ENCODE measurements at regions not wholly inside any gene's neighbourhood (a gene's known extent, or its start where the extent isn't known, plus 50 kb on each side); places are given as distances from the start of the nearest gene placed in this dataset.

GRCh38 chr2:51409920-51410319 is 378.0 kb upstream of the NRXN1 start:
- no peaks in the 10 kb centered on the region for H3K4me1 Mint-ChIP-seq (ENCODE audit: unreplicated experiment)
- no peak overlapping the region for H3K27ac Mint-ChIP-seq (ENCODE audit: unreplicated experiment)
- peaks cover 3% of the 10 kb centered on the region for H3K27me3 Mint-ChIP-seq (ENCODE audit: unreplicated experiment)
- no peak for DNase-seq (ENCODE audit: extremely low spot score, unreplicated experiment)
- H3K4me3 Mint-ChIP-seq (ENCODE audit: unreplicated experiment), result no peak overlapping the region
- no peak for TF ChIP-seq CTCF (IDR thresholded peaks at IDR 0.05)
- H3K36me3 Mint-ChIP-seq (ENCODE audit: unreplicated experiment), result no peaks in the 10 kb centered on the region
- peaks cover 6% of the 10 kb centered on the region for H3K9me3 Mint-ChIP-seq (ENCODE audit: unreplicated experiment)

GRCh38 chr2:51404226-51404625 is 372.3 kb upstream of the NRXN1 start:
- Mint-ChIP-seq H3K27ac (ENCODE audit: unreplicated experiment) (no peak overlapping the region), H3K4me3 (ENCODE audit: unreplicated experiment) (no peak overlapping the region), H3K36me3 (ENCODE audit: unreplicated experiment) (no peaks in the 10 kb centered on the region), H3K27me3 (ENCODE audit: unreplicated experiment) (no peaks in the 10 kb centered on the region), H3K9me3 (ENCODE audit: unreplicated experiment) (peaks cover 10% of the 10 kb centered on the region), H3K4me1 (ENCODE audit: unreplicated experiment) (no peaks in the 10 kb centered on the region)
- no peak for TF ChIP-seq CTCF (IDR thresholded peaks at IDR 0.05)
- no peak for DNase-seq (ENCODE audit: extremely low spot score, unreplicated experiment)

- H3K4me3 Mint-ChIP-seq (ENCODE audit: unreplicated experiment), result no peak overlapping the region
- H3K36me3 Mint-ChIP-seq (ENCODE audit: unreplicated experiment), result no peaks in the 10 kb centered on the region
- H3K9me3 Mint-ChIP-seq (ENCODE audit: unreplicated experiment), result peaks cover 7% of the 10 kb centered on the region
- no peak for DNase-seq (ENCODE audit: extremely low spot score, unreplicated experiment)
- no peaks in the 10 kb centered on the region for H3K27me3 Mint-ChIP-seq (ENCODE audit: unreplicated experiment)
- no peak for TF ChIP-seq CTCF (IDR thresholded peaks at IDR 0.05)
- H3K4me1 Mint-ChIP-seq (ENCODE audit: unreplicated experiment), result no peaks in the 10 kb centered on the region
- H3K27ac Mint-ChIP-seq (ENCODE audit: unreplicated experiment), result no peak overlapping the region
Measured at GRCh38 chr2:51401546-51401945, 369.6 kb upstream of the NRXN1 start.

GRCh38 chr2:51387235-51387634 is 355.3 kb upstream of the NRXN1 start:
- no peak for DNase-seq (ENCODE audit: extremely low spot score, unreplicated experiment)
- H3K4me1 Mint-ChIP-seq (ENCODE audit: unreplicated experiment), result no peaks in the 10 kb centered on the region
- H3K4me3 Mint-ChIP-seq (ENCODE audit: unreplicated experiment), result no peak overlapping the region
- H3K27me3 Mint-ChIP-seq (ENCODE audit: unreplicated experiment), result no peaks in the 10 kb centered on the region
- H3K36me3 Mint-ChIP-seq (ENCODE audit: unreplicated experiment), result no peaks in the 10 kb centered on the region
- H3K9me3 Mint-ChIP-seq (ENCODE audit: unreplicated experiment), result peaks cover 6% of the 10 kb centered on the region
- H3K27ac Mint-ChIP-seq (ENCODE audit: unreplicated experiment), result no peak overlapping the region
- TF ChIP-seq CTCF (IDR thresholded peaks at IDR 0.05), result no peak

GRCh38 chr2:51379997-51380396 is 348.1 kb upstream of the NRXN1 start:
- Mint-ChIP-seq H3K9me3 (ENCODE audit: unreplicated experiment) (peaks cover 13% of the 10 kb centered on the region), H3K4me1 (ENCODE audit: unreplicated experiment) (no peaks in the 10 kb centered on the region), H3K36me3 (ENCODE audit: unreplicated experiment) (no peaks in the 10 kb centered on the region), H3K27ac (ENCODE audit: unreplicated experiment) (no peak overlapping the region), H3K27me3 (ENCODE audit: unreplicated experiment) (no peaks in the 10 kb centered on the region), H3K4me3 (ENCODE audit: unreplicated experiment) (no peak overlapping the region)
- TF ChIP-seq CTCF (IDR thresholded peaks at IDR 0.05), result no peak
- DNase-seq (ENCODE audit: extremely low spot score, unreplicated experiment), result no peak
